A172 (cell line): ENCODE measurements at regions not wholly inside any gene's neighbourhood (a gene's known extent, or its start where the extent isn't known, plus 50 kb on each side); places are given as distances from the start of the nearest gene placed in this dataset.
A peak's percentile ranks its signal among the peaks of the same experiment; 100 is the strongest.

Experiments used
- DNase-seq: peaks from one replicate; pipeline ENCODE4 v3.0.0-alpha.2; 2015; ENCODE audit warnings: low spot score

GRCh38 chr4:89549907-89550306 lies 242.3 kb upstream of the GPRIN3 start:
- DNase-seq, result no peak

GRCh38 chr4:89545315-89545714 lies 237.7 kb upstream of the GPRIN3 start:
- DNase-seq, result no peak

- no peak for DNase-seq
These were observed 234.4 kb upstream of the GPRIN3 start for GRCh38 chr4:89541998-89542397.

- DNase-seq, result peak; percentile 54
These were observed 232.5 kb upstream of the GPRIN3 start for GRCh38 chr4:89539797-89540711.

- DNase-seq, result peak; percentile 88
These were observed 231.8 kb upstream of the GPRIN3 start for GRCh38 chr4:89539374-89539773.

GRCh38 chr4:89538886-89539285 lies 231.3 kb upstream of the GPRIN3 start:
- DNase-seq, result no peak

GRCh38 chr4:89538171-89538570 lies 230.6 kb upstream of the GPRIN3 start:
- no peak for DNase-seq

GRCh38 chr4:89537281-89537680 lies 229.7 kb upstream of the GPRIN3 start:
- DNase-seq, result no peak

GRCh38 chr4:89535251-89535650 lies 227.7 kb upstream of the GPRIN3 start:
- DNase-seq, result no peak

GRCh38 chr4:89534356-89534755 lies 226.8 kb upstream of the GPRIN3 start:
- no peak for DNase-seq

- no peak for DNase-seq
These were observed 224.5 kb upstream of the GPRIN3 start for GRCh38 chr4:89531932-89532640.

GRCh38 chr4:89528526-89529133 lies 221.0 kb upstream of the GPRIN3 start:
- DNase-seq, result no peak

GRCh38 chr4:89521826-89522225 lies 214.2 kb upstream of the GPRIN3 start:
- no peak for DNase-seq

- no peak for DNase-seq
These were observed 212.2 kb upstream of the GPRIN3 start for GRCh38 chr4:89519771-89520320.

- no peak for DNase-seq
These were observed 210.7 kb upstream of the GPRIN3 start for GRCh38 chr4:89518259-89518658.

GRCh38 chr4:89514811-89515210 lies 207.2 kb upstream of the GPRIN3 start:
- no peak for DNase-seq

- DNase-seq, result no peak
These were observed 204.2 kb upstream of the GPRIN3 start for GRCh38 chr4:89511776-89512175.

GRCh38 chr4:89509708-89510281 lies 202.2 kb upstream of the GPRIN3 start:
- no peak for DNase-seq

- DNase-seq, result peak; percentile 13
These were observed 199.4 kb upstream of the GPRIN3 start for GRCh38 chr4:89506866-89507491.

- no peak for DNase-seq
These were observed 195.0 kb upstream of the GPRIN3 start for GRCh38 chr4:89502581-89502980.

- no peak for DNase-seq
These were observed 190.1 kb upstream of the GPRIN3 start for GRCh38 chr4:89497517-89498308.
